ENCODE measurements at regions not wholly inside any gene's neighbourhood (a gene's known extent, or its start where the extent isn't known, plus 50 kb on each side); places are given as distances from the start of the nearest gene placed in this dataset.

GRCh38 chr10:117661316-117661715 lies 118.8 kb downstream of the EMX2 start:
- Mint-ChIP-seq H3K4me1 (no peaks in the 10 kb centered on the region), H3K36me3 (ENCODE audit: low read depth) (no peaks in the 10 kb centered on the region), H3K27ac (no peak overlapping the region), H3K9me3 (no peaks in the 10 kb centered on the region), H3K27me3 (ENCODE audit: insufficient read depth, low read depth, poor library complexity) (peaks cover 5% of the 10 kb centered on the region), H3K4me3 (no peak overlapping the region)
- Histone ChIP-seq H3K9me2 (ENCODE audit: insufficient read depth) (no peaks in the 10 kb centered on the region), H3K36me3 (ENCODE audit: insufficient read depth) (no peaks in the 10 kb centered on the region), H2AFZ (no peak overlapping the region), H3K79me2 (replicated peaks; ENCODE audit: insufficient read depth) (no peaks in the 10 kb centered on the region), H3K4me1 (ENCODE audit: insufficient read depth) (no peaks in the 10 kb centered on the region), H3K4me3 (no peak overlapping the region), H4K20me1 (replicated peaks; ENCODE audit: insufficient read depth) (no peaks in the 10 kb centered on the region), H3K27me3 (ENCODE audit: insufficient read depth) (no peaks in the 10 kb centered on the region), H3K27ac (ENCODE audit: low read depth) (no peak overlapping the region), H3F3A (replicated peaks; ENCODE audit: low read depth) (no peaks in the 10 kb centered on the region), H3K4me2 (no peak overlapping the region)
- TF ChIP-seq ZNF462 (CRISPR knock-in tag; IDR thresholded peaks at IDR 0.05) (no peak), ZNF331 (CRISPR knock-in tag; IDR thresholded peaks at IDR 0.05; ENCODE audit: low read depth) (no peak), POLR2AphosphoS5 (IDR thresholded peaks at IDR 0.05; ENCODE audit: low read depth) (no peak), CREB1 (CRISPR knock-in tag; IDR thresholded peaks at IDR 0.05; ENCODE audit: low read depth) (no peak), CTCF (conservative IDR thresholded peaks at IDR 0.05; ENCODE audit: low read depth in 2 of 2) (no peak), REST (IDR thresholded peaks at IDR 0.05; ENCODE audit: unreplicated experiment) (no peak), JUNB (IDR thresholded peaks at IDR 0.05; ENCODE audit: unreplicated experiment) (no peak), STAT1 (IDR thresholded peaks at IDR 0.05; ENCODE audit: unreplicated experiment) (no peak), EZH2 (IDR thresholded peaks at IDR 0.05; ENCODE audit: low read depth, unreplicated experiment) (no peak), NANOG (IDR thresholded peaks at IDR 0.05; ENCODE audit: borderline replicate concordance) (no peak)
- ATAC-seq (no peak), DNase-seq (ENCODE audit: low spot score) (no peak)

Measured in GM23338 (cell line).